ENCODE measurements at regions not wholly inside any gene's neighbourhood (a gene's known extent, or its start where the extent isn't known, plus 50 kb on each side); places are given as distances from the start of the nearest gene placed in this dataset.

GRCh38 chr7:144957998-144958397, 122.1 kb upstream of the TPK1 start:
- Histone ChIP-seq H3K36me3 (ENCODE audit: control insufficient read depth in 2 of 2, insufficient read depth in 2 of 2, low read length in 1 of 2) (no peaks in the 10 kb centered on the region), H3K4me1 (ENCODE audit: control insufficient read depth, insufficient read depth, low read length) (no peaks in the 10 kb centered on the region), H4K20me1 (ENCODE audit: control insufficient read depth, insufficient read depth) (no peaks in the 10 kb centered on the region), H3K9ac (ENCODE audit: control insufficient read depth, insufficient read depth, low read length) (no peak overlapping the region), H3K4me3 (no peak overlapping the region), H3K79me2 (ENCODE audit: control insufficient read depth, insufficient read depth, low read length) (no peaks in the 10 kb centered on the region), H2AFZ (ENCODE audit: control insufficient read depth, low read depth, low read length) (no peak overlapping the region), H3K27me3 (replicated peaks in 1 of 2; ENCODE audit: control insufficient read depth in 2 of 2, insufficient read depth in 2 of 2, low read length in 1 of 2) (no peaks in the 10 kb centered on the region), H3K27ac (ENCODE audit: control insufficient read depth, insufficient read depth) (no peak overlapping the region), H3K4me2 (ENCODE audit: control insufficient read depth, insufficient read depth) (no peak overlapping the region), H3K9me3 (replicated peaks; ENCODE audit: control insufficient read depth, insufficient read depth, low read length) (no peaks in the 10 kb centered on the region)
- no peak for FAIRE-seq
- no TSS peak for BruUV-seq (replicated peaks)
- no peak for TF ChIP-seq BMI1 (IDR thresholded peaks at IDR 0.05; ENCODE audit: borderline replicate concordance)
- TF ChIP-seq SRF (IDR thresholded peaks at IDR 0.05; ENCODE audit: low read depth in 2 of 2, low read length in 2 of 2): no peak
- TF ChIP-seq KAT2A (conservative IDR thresholded peaks at IDR 0.05; ENCODE audit: control insufficient read depth, low read depth, low read length): no peak
- TF ChIP-seq ZSCAN29 (IDR thresholded peaks at IDR 0.05): no peak
- TF ChIP-seq MEF2A (IDR thresholded peaks at IDR 0.05; ENCODE audit: insufficient read depth, low read depth, low read length): no peak
- no peak for TF ChIP-seq PKNOX1 (IDR thresholded peaks at IDR 0.05)
- no peak for TF ChIP-seq STAT1 (conservative IDR thresholded peaks at IDR 0.05)
- no peak for TF ChIP-seq POLR2AphosphoS5 (IDR thresholded peaks at IDR 0.05; ENCODE audit: low read length)
- TF ChIP-seq CTCF (IDR thresholded peaks at IDR 0.05 in 2 of 3, conservative IDR thresholded peaks at IDR 0.05 in 1 of 3; ENCODE audit: control insufficient read depth in 2 of 3, extremely low read depth in 1 of 3, insufficient read depth in 1 of 3, low read depth in 3 of 3, low read length in 3 of 3): no peak
- TF ChIP-seq KLF5 (IDR thresholded peaks at IDR 0.05; ENCODE audit: partially characterized antibody): no peak
- no peak for TF ChIP-seq RELA (IDR thresholded peaks at IDR 0.05; ENCODE audit: borderline replicate concordance, partially characterized antibody)
- no peak for TF ChIP-seq MTA2 (IDR thresholded peaks at IDR 0.05; ENCODE audit: low read depth)
- WGBS (ENCODE audit: insufficient coverage, insufficient replicate concordance, low lambda C conversion rate, missing lambda C conversion rate): 53% methylated on average over 2 of the region's 2 CpGs
- POLR2A ChIA-PET: no interaction called here
- SMC1A ChIA-PET (ENCODE audit: uncharacterized antibody, unreplicated experiment): interaction anchor here (0.6 kb wide), 1 partner anchor 35 kb away, joined by 3 read pairs; no protein-coding TSS in a partner anchor
- ATAC-seq: no peak
- in situ Hi-C loops (cut with MboI): no loop called here
- intact Hi-C loops (cut with micrococcal nuclease; ENCODE audit: unreplicated experiment): no loop called here
- CTCF ChIA-PET: no interaction called here
- RAD21 ChIA-PET (ENCODE audit: unreplicated experiment): no interaction called here
- no peak for DNase-seq (ENCODE audit: low read depth, low spot score)
